Naive thymus-derived CD4-positive, alpha-beta T cell (primary cell): ENCODE measurements at regions not wholly inside any gene's neighbourhood (a gene's known extent, or its start where the extent isn't known, plus 50 kb on each side); places are given as distances from the start of the nearest gene placed in this dataset.

Source experiments
- ATAC-seq: fragments of 150-1000 bp; cut with Tn5 transposase; 2 replicates; pipeline ENCODE4 v1.10.0; 2021; ENCODE audit warnings: mild to moderate bottlenecking, moderate library complexity
- CTCF ChIA-PET: fragments of 350-600 bp; sonication (Branson Sonifier 250); formaldehyde crosslinking; loops from one replicate; lab custom pipeline; 2021; ENCODE audit warnings: antibody characterized with exemption; lab: Charles Lee
- POLR2A ChIA-PET: fragments of 350-600 bp; sonication (Branson Sonifier 250); formaldehyde crosslinking; loops from one replicate; lab custom pipeline; 2021; ENCODE audit warnings: antibody characterized with exemption, inconsistent platforms; lab: Charles Lee
- DNase-seq, 9 donors: peaks; one replicate each; pipeline versions ENCODE4 v3.0.0 to v3.0.0-alpha.2; 2020 to 2022; ENCODE audit warnings: mixed read lengths in 1 of 9
- H3K27ac ChIP-seq: one replicate; pipeline ENCODE4 v1.7.0; 2013; ENCODE audit warnings: mild to moderate bottlenecking, low read depth, low read length, moderate library complexity
- H3K27me3 ChIP-seq, 2 donors: one replicate each; pipeline ENCODE4 v1.7.0; 2013; ENCODE audit warnings: low read length in 2 of 2, mild to moderate bottlenecking in 2 of 2, moderate library complexity in 2 of 2; ENCODE audit not compliant: control insufficient read depth in 2 of 2, insufficient read depth in 2 of 2
- H3K36me3 ChIP-seq, 3 experiments: 1 replicate in 2 of 3; 2 replicates in 1 of 3; pipeline ENCODE4 v1.7.0; 2013; ENCODE audit warnings: low read length in 3 of 3, mild to moderate bottlenecking in 3 of 3, moderate library complexity in 1 of 3; ENCODE audit not compliant: insufficient read depth in 3 of 3, control insufficient read depth in 2 of 3
- H3K4me1 ChIP-seq, 2 donors: one replicate each; pipeline ENCODE4 v1.7.0; 2013; ENCODE audit warnings: low read length in 2 of 2, mild to moderate bottlenecking in 2 of 2, moderate library complexity in 1 of 2; ENCODE audit not compliant: control insufficient read depth in 2 of 2, insufficient read depth in 2 of 2
- H3K4me3 ChIP-seq: 2 replicates; pipeline ENCODE4 v1.7.0; 2013; ENCODE audit warnings: mild to moderate bottlenecking, low read length
- H3K9me3 ChIP-seq, 3 experiments: 1 replicate in 2 of 3; 2 replicates in 1 of 3; pipeline ENCODE4 v1.7.0; 2013; ENCODE audit warnings: low read length in 3 of 3; ENCODE audit not compliant: control insufficient read depth in 2 of 3
- H3K27ac Mint-ChIP-seq, 9 donors: one replicate each; pipeline ENCODE4 v1.8.0; 2020 to 2022; ENCODE audit warnings: mixed read lengths in 9 of 9, mild to moderate bottlenecking in 8 of 9, moderate library complexity in 5 of 9, inconsistent platforms in 2 of 9
- H3K27me3 Mint-ChIP-seq, 5 donors: one replicate each; pipeline ENCODE4 v1.8.0; 2021 to 2022; ENCODE audit warnings: mixed read lengths in 5 of 5, mild to moderate bottlenecking in 1 of 5
- H3K36me3 Mint-ChIP-seq, 5 donors: one replicate each; pipeline ENCODE4 v1.8.0; 2020 to 2022; ENCODE audit warnings: mixed read lengths in 5 of 5, mild to moderate bottlenecking in 3 of 5, inconsistent platforms in 1 of 5
- H3K4me1 Mint-ChIP-seq, 7 donors: one replicate each; pipeline ENCODE4 v1.8.0; 2020 to 2022; ENCODE audit warnings: mixed read lengths in 7 of 7, mild to moderate bottlenecking in 3 of 7, inconsistent platforms in 1 of 7
- H3K4me3 Mint-ChIP-seq, 10 donors: one replicate each; pipeline ENCODE4 v1.8.0; 2020 to 2022; ENCODE audit warnings: mild to moderate bottlenecking in 10 of 10, mixed read lengths in 10 of 10, moderate library complexity in 6 of 10, inconsistent platforms in 2 of 10
- H3K9me3 Mint-ChIP-seq, 11 donors: one replicate each; pipeline ENCODE4 v1.8.0; 2020 to 2022; ENCODE audit warnings: mixed read lengths in 11 of 11, mild to moderate bottlenecking in 4 of 11, inconsistent platforms in 1 of 11, moderate library complexity in 1 of 11
- intact Hi-C, 2 donors: fragments of 100-400 bp; cut with micrococcal nuclease; formaldehyde crosslinking; loops; one replicate each; pipeline ENCODE4 v1.15.1; 2023

- H3K27ac ChIP-seq, result no peak overlapping the region
- intact Hi-C loops, result no loop called here
- H3K9me3 ChIP-seq, result no peaks in the 10 kb centered on the region
- DNase-seq (no peak), ATAC-seq (no peak)
- Mint-ChIP-seq H3K4me3 (no peak overlapping the region), H3K9me3 (peaks cover 0 to 26% (median 6%) of the 10 kb centered on the region in 11 donors), H3K27ac (no peak overlapping the region), H3K27me3 (peaks cover 0 to 5% (median 2%) of the 10 kb centered on the region in 5 donors), H3K36me3 (no peaks in the 10 kb centered on the region), H3K4me1 (no peaks in the 10 kb centered on the region)
- CTCF ChIA-PET, result no interaction called here
- no peaks in the 10 kb centered on the region for H3K27me3 ChIP-seq
- POLR2A ChIA-PET, result no interaction called here
- no peaks in the 10 kb centered on the region for H3K4me1 ChIP-seq
- H3K36me3 ChIP-seq, result no peaks in the 10 kb centered on the region
- H3K4me3 ChIP-seq, result no peak overlapping the region
Measured at GRCh38 chr4:111946800-111947199, 198.5 kb upstream of the FAM241A start.

DNA sequence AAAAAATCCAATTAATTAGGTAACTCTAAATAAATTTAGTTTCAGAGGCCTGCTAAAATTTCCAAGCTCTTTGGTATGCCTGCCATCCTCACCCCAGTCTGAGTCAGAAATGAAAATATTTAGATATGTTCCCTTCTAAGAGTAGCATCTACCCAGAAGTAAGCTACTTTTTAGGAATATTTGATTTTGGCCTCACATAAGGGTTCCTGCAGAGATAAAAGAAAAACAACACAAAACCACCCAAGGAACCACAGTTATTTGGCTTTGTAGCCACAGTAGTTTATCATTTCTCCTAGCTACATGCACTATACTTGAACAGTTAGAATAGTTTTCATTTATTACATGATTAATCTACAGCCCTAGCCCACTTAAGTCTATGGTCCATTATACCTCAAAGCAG lies 192.6 kb upstream of the FAM241A start:
- ChIA-PET CTCF (no interaction called here), POLR2A (no interaction called here)
- H3K9me3 Mint-ChIP-seq, result peaks cover 0 to 24% (median 8%) of the 10 kb centered on the region in 11 donors
- no peaks in the 10 kb centered on the region for H3K4me1 ChIP-seq
- no peaks in the 10 kb centered on the region for H3K36me3 Mint-ChIP-seq
- H3K4me3 Mint-ChIP-seq, result no peak overlapping the region
- H3K4me3 ChIP-seq, result no peak overlapping the region
- H3K9me3 ChIP-seq, result no peaks in the 10 kb centered on the region
- DNase-seq (no peak), ATAC-seq (no peak)
- no peaks in the 10 kb centered on the region for H3K36me3 ChIP-seq
- no peaks in the 10 kb centered on the region for H3K27me3 ChIP-seq
- no peak overlapping the region for H3K27ac ChIP-seq
- no peaks in the 10 kb centered on the region for H3K4me1 Mint-ChIP-seq
- H3K27ac Mint-ChIP-seq, result no peak overlapping the region
- intact Hi-C loops, result no loop called here
- H3K27me3 Mint-ChIP-seq, result peaks cover 0 to 5% (median 0%) of the 10 kb centered on the region in 5 donors

GRCh38 chr4:111954550-111954949 lies 190.7 kb upstream of the FAM241A start:
- no peak overlapping the region for H3K27ac Mint-ChIP-seq
- ATAC-seq, result no peak
- no peak for DNase-seq
- intact Hi-C loops, result no loop called here
- ChIA-PET POLR2A (no interaction called here), CTCF (no interaction called here)
- no peaks in the 10 kb centered on the region for H3K4me1 ChIP-seq
- no peaks in the 10 kb centered on the region for H3K36me3 ChIP-seq
- peaks cover 0 to 5% (median 0%) of the 10 kb centered on the region in 5 donors for H3K27me3 Mint-ChIP-seq
- H3K9me3 Mint-ChIP-seq, result peaks cover 0 to 23% (median 8%) of the 10 kb centered on the region in 11 donors
- H3K9me3 ChIP-seq, result no peaks in the 10 kb centered on the region
- H3K27ac ChIP-seq, result no peak overlapping the region
- no peaks in the 10 kb centered on the region for H3K4me1 Mint-ChIP-seq
- no peaks in the 10 kb centered on the region for H3K36me3 Mint-ChIP-seq
- H3K4me3 Mint-ChIP-seq, result no peak overlapping the region
- H3K27me3 ChIP-seq, result no peaks in the 10 kb centered on the region
- no peak overlapping the region for H3K4me3 ChIP-seq

GRCh38 chr4:111955001-111955400 lies 190.3 kb upstream of the FAM241A start:
- POLR2A ChIA-PET, result no interaction called here
- H3K27ac ChIP-seq, result no peak overlapping the region
- H3K27me3 ChIP-seq, result no peaks in the 10 kb centered on the region
- Mint-ChIP-seq H3K27ac (no peak overlapping the region), H3K36me3 (no peaks in the 10 kb centered on the region), H3K4me3 (no peak overlapping the region), H3K4me1 (no peaks in the 10 kb centered on the region), H3K27me3 (peaks cover 0 to 5% (median 0%) of the 10 kb centered on the region in 5 donors), H3K9me3 (peaks cover 0 to 19% (median 6%) of the 10 kb centered on the region in 11 donors)
- H3K36me3 ChIP-seq, result no peaks in the 10 kb centered on the region
- intact Hi-C loops, result no loop called here
- CTCF ChIA-PET, result no interaction called here
- H3K4me3 ChIP-seq, result no peak overlapping the region
- H3K4me1 ChIP-seq, result no peaks in the 10 kb centered on the region
- ATAC-seq, result no peak
- DNase-seq, result no peak
- no peaks in the 10 kb centered on the region for H3K9me3 ChIP-seq

DNA sequence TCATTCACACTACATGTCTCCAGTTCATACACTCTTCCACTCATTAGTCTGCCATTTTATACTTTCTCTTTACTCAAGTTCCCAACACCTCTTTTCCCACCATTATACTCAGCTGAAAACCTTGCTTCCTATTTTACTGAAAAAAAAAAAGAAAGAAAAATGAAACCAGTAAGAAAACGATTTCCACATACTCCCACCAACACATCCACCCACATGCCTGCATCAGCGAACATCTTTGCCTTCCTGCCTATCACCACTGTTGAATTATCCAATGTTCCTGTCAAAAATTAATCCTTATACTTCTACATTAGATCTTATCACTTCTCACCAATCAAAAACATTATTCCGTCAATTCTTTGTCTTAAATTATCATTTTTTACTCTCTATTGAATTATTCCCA lies 188.1 kb upstream of the FAM241A start:
- no peaks in the 10 kb centered on the region for H3K27me3 Mint-ChIP-seq
- no peaks in the 10 kb centered on the region for H3K4me1 Mint-ChIP-seq
- H3K36me3 ChIP-seq, result no peaks in the 10 kb centered on the region
- ATAC-seq (no peak), DNase-seq (no peak)
- no peak overlapping the region for H3K4me3 ChIP-seq
- no peaks in the 10 kb centered on the region for H3K4me1 ChIP-seq
- H3K27ac ChIP-seq, result no peak overlapping the region
- H3K9me3 ChIP-seq, result no peaks in the 10 kb centered on the region
- peaks cover 0 to 5% (median 0%) of the 10 kb centered on the region in 11 donors for H3K9me3 Mint-ChIP-seq
- no peak overlapping the region for H3K4me3 Mint-ChIP-seq
- no peaks in the 10 kb centered on the region for H3K27me3 ChIP-seq
- H3K27ac Mint-ChIP-seq, result no peak overlapping the region
- CTCF ChIA-PET, result no interaction called here
- no peaks in the 10 kb centered on the region for H3K36me3 Mint-ChIP-seq
- POLR2A ChIA-PET, result no interaction called here
- intact Hi-C loops, result no loop called here

DNA sequence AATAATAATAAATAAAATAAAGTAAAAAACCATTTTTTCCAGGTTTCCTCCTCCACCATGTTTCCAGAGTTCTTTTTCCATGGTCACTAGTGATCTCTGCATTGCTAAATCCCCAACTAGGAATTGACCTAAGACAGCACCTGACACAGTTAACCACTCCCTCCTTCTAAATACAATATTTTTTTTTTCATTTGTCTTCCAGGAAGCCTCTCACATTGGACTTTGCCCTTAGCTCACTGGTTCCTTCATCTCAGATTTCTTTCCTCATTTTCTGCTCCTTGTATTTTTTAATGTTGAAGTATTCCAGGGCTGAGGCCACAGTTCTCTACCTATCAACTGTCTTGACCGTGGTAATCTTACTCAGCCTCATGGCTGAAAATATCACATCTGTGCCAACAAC lies 187.3 kb upstream of the FAM241A start:
- no peaks in the 10 kb centered on the region for H3K9me3 ChIP-seq
- DNase-seq, result no peak
- Mint-ChIP-seq H3K27ac (no peak overlapping the region), H3K9me3 (peaks cover 0 to 5% (median 0%) of the 10 kb centered on the region in 11 donors), H3K4me3 (no peak overlapping the region), H3K4me1 (no peaks in the 10 kb centered on the region), H3K27me3 (no peaks in the 10 kb centered on the region), H3K36me3 (no peaks in the 10 kb centered on the region)
- ChIA-PET POLR2A (no interaction called here), CTCF (no interaction called here)
- no peaks in the 10 kb centered on the region for H3K27me3 ChIP-seq
- ATAC-seq, result no peak
- no peaks in the 10 kb centered on the region for H3K36me3 ChIP-seq
- no peaks in the 10 kb centered on the region for H3K4me1 ChIP-seq
- no peak overlapping the region for H3K27ac ChIP-seq
- intact Hi-C loops, result no loop called here
- no peak overlapping the region for H3K4me3 ChIP-seq

DNA sequence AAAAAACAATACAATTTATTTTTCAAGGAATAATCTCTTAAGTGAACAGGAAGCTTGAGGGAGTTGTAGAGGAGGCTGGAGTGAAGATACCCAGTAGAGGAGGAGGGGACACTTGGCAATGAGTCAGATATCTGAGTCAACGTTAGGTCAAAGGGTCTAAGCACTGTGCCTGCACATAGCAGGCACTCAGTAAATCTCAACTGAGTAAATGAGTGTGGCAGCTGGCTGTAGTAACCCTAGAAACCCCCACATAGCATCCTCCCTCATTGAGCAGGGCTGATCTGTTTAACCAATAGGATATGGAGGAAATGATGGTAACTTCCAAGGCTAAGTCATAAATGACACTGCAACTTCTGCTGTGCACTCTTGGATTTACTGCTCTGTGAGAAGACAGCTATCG lies 186.0 kb upstream of the FAM241A start:
- H3K27ac ChIP-seq, result no peak overlapping the region
- CTCF ChIA-PET, result no interaction called here
- Mint-ChIP-seq H3K27ac (no peak overlapping the region), H3K4me3 (no peak overlapping the region), H3K4me1 (no peaks in the 10 kb centered on the region), H3K36me3 (no peaks in the 10 kb centered on the region), H3K27me3 (no peaks in the 10 kb centered on the region), H3K9me3 (peaks cover 0 to 4% (median 0%) of the 10 kb centered on the region in 11 donors)
- H3K4me3 ChIP-seq, result no peak overlapping the region
- H3K4me1 ChIP-seq, result no peaks in the 10 kb centered on the region
- no peaks in the 10 kb centered on the region for H3K27me3 ChIP-seq
- no peak for DNase-seq
- POLR2A ChIA-PET, result no interaction called here
- no peaks in the 10 kb centered on the region for H3K36me3 ChIP-seq
- intact Hi-C loops, result no loop called here
- H3K9me3 ChIP-seq, result no peaks in the 10 kb centered on the region
- ATAC-seq, result peak; percentile 10
